Spleen (tissue), 11 donors: ENCODE measurements at regions not wholly inside any gene's neighbourhood (a gene's known extent, or its start where the extent isn't known, plus 50 kb on each side); places are given as distances from the start of the nearest gene placed in this dataset.

Experiments
- DNase-seq: peaks from one replicate; pipeline ENCODE4 v3.0.0-alpha.2; 2020
- H3K27ac ChIP-seq, 8 donors: fragments of 200-600 bp; sonication (generic) in 7 of 8; 1 replicate in 4 of 8; 2 replicates in 4 of 8; pipeline versions ENCODE4 v1.5.0 to v1.8.0; 2016 to 2021; ENCODE audit warnings: inconsistent platforms in 4 of 8, mild to moderate bottlenecking in 4 of 8, moderate library complexity in 1 of 8
- H3K27me3 ChIP-seq, 7 donors: fragments of 200-600 bp; sonication (generic) in 6 of 7; replicated peaks in 1 of 7; 1 replicate in 4 of 7; 2 replicates in 3 of 7; pipeline versions ENCODE4 v1.5.0 to v1.8.0; 2016 to 2021; ENCODE audit warnings: inconsistent platforms in 3 of 7, mild to moderate bottlenecking in 1 of 7
- H3K36me3 ChIP-seq, 6 donors: fragments of 200-600 bp; sonication (generic) in 5 of 6; 1 replicate in 4 of 6; 2 replicates in 2 of 6; pipeline versions ENCODE4 v1.5.0 to v1.8.0; 2016 to 2021; ENCODE audit warnings: inconsistent platforms in 2 of 6
- H3K4me1 ChIP-seq, 6 donors: fragments of 200-600 bp; sonication (generic) in 5 of 6; 1 replicate in 3 of 6; 2 replicates in 3 of 6; pipeline versions ENCODE4 v1.5.0 to v1.8.0; 2016 to 2021; ENCODE audit warnings: inconsistent platforms in 3 of 6
- H3K4me3 ChIP-seq, 8 donors: fragments of 200-600 bp; sonication (generic) in 7 of 8; 1 replicate in 4 of 8; 2 replicates in 4 of 8; pipeline versions ENCODE4 v1.5.0 to v1.8.0; 2016 to 2021; ENCODE audit warnings: inconsistent platforms in 4 of 8, mild to moderate bottlenecking in 4 of 8, moderate library complexity in 2 of 8
- H3K9me3 ChIP-seq, 8 donors: fragments of 200-600 bp; sonication (generic) in 7 of 8; 1 replicate in 4 of 8; 2 replicates in 4 of 8; pipeline versions ENCODE4 v1.5.0 to v1.8.0; 2016 to 2021; ENCODE audit warnings: inconsistent platforms in 4 of 8
- CTCF ChIP-seq, 11 experiments: fragments of 200-600 bp in 7 of 11; fragments of 450-650 bp in 4 of 11; sonication (generic) in 4 of 11; IDR thresholded peaks in 8 of 11; conservative IDR thresholded peaks in 3 of 11; 1 replicate in 7 of 11; 2 replicates in 4 of 11; pipeline versions ENCODE4 v1.4.0 to v1.8.0; 2016 to 2021; ENCODE audit warnings: antibody characterized with exemption in 11 of 11, inconsistent platforms in 4 of 11, mild to moderate bottlenecking in 1 of 11
- POLR2A ChIP-seq, 3 donors: fragments of 450-650 bp; IDR thresholded peaks; one replicate each; pipeline ENCODE4 v1.5.1; 2017; ENCODE audit warnings: antibody characterized with exemption in 3 of 3, mild to moderate bottlenecking in 1 of 3
- POLR2AphosphoS5 ChIP-seq, 3 donors: sonication (generic); formaldehyde crosslinking; IDR thresholded peaks; one replicate each; pipeline ENCODE4 v1.5.1; 2017; ENCODE audit warnings: antibody characterized with exemption in 3 of 3
- WGBS, 5 donors: extraction: QIAGEN DNeasy Blood & Tissue Kit in 3 of 5; methylation state at CpG; one replicate each; pipeline versions ENCODE4 v1.1.5 to v1.1.7; 2013 to 2018; 5-methylcytosine and 5-hydroxymethylcytosine counted together
- intact Hi-C: fragments of 100-400 bp; cut with DNase I; formaldehyde crosslinking; loops from one replicate; pipeline ENCODE4 v1.15.0; 2023; ENCODE audit warnings: low total_unique reads
- donor health status: healthy with polysubstance abuse.
- donor health status: DM: no; HTN: no; CAD: no; lungs with moderate emphysema.
- donor health status: DM: no; HTN: no; CAD: no.
- donor health status: Bipolar disorder and iron deficiency.
- donor health status: healthy.
- donor health status: DM: no; HTN: no; CAD: no.
- donor health status: DM: yes; HTN: yes; CAD: no.

GRCh38 chr11:103749158-103749557, 287.3 kb upstream of the DDI1 start:
- Histone ChIP-seq H3K4me3 (no peak overlapping the region), H3K9me3 (peaks cover 0 to 28% (median 11%) of the 10 kb centered on the region in 8 donors), H3K4me1 (no peaks in the 10 kb centered on the region), H3K27ac (no peak overlapping the region), H3K36me3 (no peaks in the 10 kb centered on the region), H3K27me3 (no peaks in the 10 kb centered on the region)
- no peak for DNase-seq
- intact Hi-C loops, result no loop called here
- TF ChIP-seq CTCF (IDR thresholded peaks at IDR 0.05 in 8 of 11, conservative IDR thresholded peaks at IDR 0.05 in 3 of 11) (no peak), POLR2AphosphoS5 (IDR thresholded peaks at IDR 0.05) (no peak)
- 42 to 78% (median 65%) methylated on average over 1 of the region's 1 CpG for WGBS, 5 donors

- Histone ChIP-seq H3K4me3 (no peak overlapping the region), H3K27ac (no peak overlapping the region), H3K36me3 (no peaks in the 10 kb centered on the region), H3K27me3 (no peaks in the 10 kb centered on the region), H3K9me3 (no peaks in the 10 kb centered on the region), H3K4me1 (no peaks in the 10 kb centered on the region)
- DNase-seq, result no peak
- intact Hi-C loops, result no loop called here
- TF ChIP-seq CTCF (IDR thresholded peaks at IDR 0.05 in 8 of 11, conservative IDR thresholded peaks at IDR 0.05 in 3 of 11), result no peak
- TF ChIP-seq POLR2A (IDR thresholded peaks at IDR 0.05), result no peak
- TF ChIP-seq POLR2AphosphoS5 (IDR thresholded peaks at IDR 0.05), result no peak
These were observed 267.6 kb upstream of the DDI1 start for GRCh38 chr11:103768816-103769215.

- H3K9me3 ChIP-seq, result no peaks in the 10 kb centered on the region
- H3K4me3 ChIP-seq, result no peak overlapping the region
- no peak for DNase-seq
- no peak for TF ChIP-seq POLR2A (IDR thresholded peaks at IDR 0.05)
- TF ChIP-seq POLR2AphosphoS5 (IDR thresholded peaks at IDR 0.05), result no peak
- TF ChIP-seq CTCF (IDR thresholded peaks at IDR 0.05 in 8 of 11, conservative IDR thresholded peaks at IDR 0.05 in 3 of 11), result no peak
- no peaks in the 10 kb centered on the region for H3K36me3 ChIP-seq
- WGBS, 5 donors, result 75 to 88% (median 77%) methylated on average over 2 of the region's 2 CpGs
- no peaks in the 10 kb centered on the region for H3K27me3 ChIP-seq
- no peak overlapping the region for H3K27ac ChIP-seq
- H3K4me1 ChIP-seq, result no peaks in the 10 kb centered on the region
- intact Hi-C loops, result no loop called here
These were observed 263.4 kb upstream of the DDI1 start for GRCh38 chr11:103773059-103773458.

GRCh38 chr11:103773537-103773936, 262.9 kb upstream of the DDI1 start:
- 88 to 96% (median 95%) methylated on average over 13 of the region's 13 CpGs for WGBS, 5 donors
- no peak for DNase-seq
- intact Hi-C loops, result no loop called here
- H3K27me3 ChIP-seq, result no peaks in the 10 kb centered on the region
- no peaks in the 10 kb centered on the region for H3K36me3 ChIP-seq
- TF ChIP-seq POLR2AphosphoS5 (IDR thresholded peaks at IDR 0.05) (no peak), POLR2A (IDR thresholded peaks at IDR 0.05) (no peak), CTCF (IDR thresholded peaks at IDR 0.05 in 8 of 11, conservative IDR thresholded peaks at IDR 0.05 in 3 of 11) (no peak)
- no peak overlapping the region for H3K4me3 ChIP-seq
- H3K9me3 ChIP-seq, result no peaks in the 10 kb centered on the region
- H3K27ac ChIP-seq, result no peak overlapping the region
- H3K4me1 ChIP-seq, result no peaks in the 10 kb centered on the region
